GM23248 (cell line): ENCODE measurements at regions not wholly inside any gene's neighbourhood (a gene's known extent, or its start where the extent isn't known, plus 50 kb on each side); places are given as distances from the start of the nearest gene placed in this dataset.

Experiments used
- DNase-seq: peaks from one replicate; pipeline ENCODE4 v3.0.0-alpha.2; 2015
- H2AFZ ChIP-seq: fragments of 200-600 bp; sonication (generic); 2 replicates; pipeline ENCODE4 v1.6.1; 2016; ENCODE audit warnings: antibody characterized with exemption
- H3F3A ChIP-seq: fragments of 200-600 bp; sonication (generic); 2 replicates; pipeline ENCODE4 v1.6.1; 2016; ENCODE audit warnings: mild to moderate bottlenecking, antibody characterized with exemption, mixed run types; ENCODE audit not compliant: insufficient read depth
- H3K27ac ChIP-seq: fragments of 200-600 bp; sonication (generic); 2 replicates; pipeline ENCODE4 v1.5.1; 2016; ENCODE audit warnings: mild to moderate bottlenecking
- H3K27me3 ChIP-seq: fragments of 200-600 bp; sonication (generic); replicated peaks from 2 replicates; pipeline ENCODE4 v1.6.1; 2016; ENCODE audit warnings: mild to moderate bottlenecking; ENCODE audit not compliant: insufficient read depth
- H3K36me3 ChIP-seq: fragments of 200-600 bp; sonication (generic); 2 replicates; pipeline ENCODE4 v1.6.1; 2016; ENCODE audit warnings: low read depth, mild to moderate bottlenecking
- H3K4me1 ChIP-seq: fragments of 200-600 bp; sonication (generic); 2 replicates; pipeline ENCODE4 v1.6.1; 2016; ENCODE audit warnings: mild to moderate bottlenecking; ENCODE audit not compliant: insufficient read depth
- H3K4me2 ChIP-seq: fragments of 200-600 bp; sonication (generic); one replicate; pipeline ENCODE4 v1.6.1; 2016; ENCODE audit warnings: mild to moderate bottlenecking; ENCODE audit not compliant: unreplicated experiment
- H3K4me3 ChIP-seq: fragments of 200-600 bp; sonication (generic); 2 replicates; pipeline ENCODE4 v1.5.1; 2016; ENCODE audit warnings: mild to moderate bottlenecking
- H3K79me2 ChIP-seq: fragments of 200-600 bp; sonication (generic); 2 replicates; pipeline ENCODE4 v1.6.1; 2016; ENCODE audit warnings: mild to moderate bottlenecking; ENCODE audit not compliant: insufficient read depth
- H3K9ac ChIP-seq: fragments of 200-600 bp; sonication (generic); 2 replicates; pipeline ENCODE4 v1.6.1; 2016; ENCODE audit warnings: mild to moderate bottlenecking
- H3K9me2 ChIP-seq: fragments of 200-600 bp; sonication (generic); 2 replicates; pipeline ENCODE4 v1.6.1; 2016; ENCODE audit warnings: mixed run types, mild to moderate bottlenecking, moderate library complexity; ENCODE audit not compliant: insufficient read depth
- H3K9me3 ChIP-seq: fragments of 200-600 bp; sonication (generic); one replicate; pipeline ENCODE4 v1.6.1; 2017; ENCODE audit warnings: low read depth
- H4K20me1 ChIP-seq: fragments of 200-600 bp; sonication (generic); 2 replicates; pipeline ENCODE4 v1.6.0; 2016; ENCODE audit not compliant: insufficient read depth
- EZH2 ChIP-seq: fragments of 200-600 bp; sonication (generic); IDR thresholded peaks from 2 replicates; pipeline ENCODE4 v1.6.1; 2018; ENCODE audit warnings: antibody characterized with exemption, mild to moderate bottlenecking; ENCODE audit not compliant: insufficient read depth, poor library complexity, severe bottlenecking
- EZH2phosphoT487 ChIP-seq: fragments of 200-600 bp; sonication (generic); IDR thresholded peaks from 2 replicates; pipeline ENCODE4 v1.6.1; 2018; ENCODE audit warnings: antibody characterized with exemption, moderate library complexity, mild to moderate bottlenecking, low read depth; ENCODE audit not compliant: insufficient read depth
- WGBS, 2 experiments: methylation state at CpG; one replicate each; pipeline ENCODE4 v1.1.6; 2015 to 2017; ENCODE audit warnings: low lambda C conversion rate in 2 of 2, low coverage in 1 of 2; ENCODE audit errors: missing lambda C conversion rate in 2 of 2; 5-methylcytosine and 5-hydroxymethylcytosine counted together
- in situ Hi-C: fragments of 300-500 bp; cut with MboI; formaldehyde crosslinking; loops from 2 replicates; pipeline ENCODE4 v1.15.0; 2020

GRCh38 chr1:193712392-193712791 lies 526.0 kb upstream of the B3GALT2 start:
- H3K9me3 ChIP-seq = no peaks in the 10 kb centered on the region
- no peak overlapping the region for H2AFZ ChIP-seq
- DNase-seq = no peak

GRCh38 chr1:193709607-193710006 lies 523.2 kb upstream of the B3GALT2 start:
- Histone ChIP-seq H3K27me3 (no peaks in the 10 kb centered on the region), H3K9ac (no peak overlapping the region), H3K36me3 (no peaks in the 10 kb centered on the region), H3K4me2 (no peak overlapping the region), H3K27ac (no peak overlapping the region), H2AFZ (no peak overlapping the region), H3K9me2 (no peaks in the 10 kb centered on the region), H3F3A (no peaks in the 10 kb centered on the region), H3K4me1 (no peaks in the 10 kb centered on the region), H3K79me2 (no peaks in the 10 kb centered on the region), H3K9me3 (no peaks in the 10 kb centered on the region), H3K4me3 (no peak overlapping the region), H4K20me1 (no peaks in the 10 kb centered on the region)
- no peak for DNase-seq
- TF ChIP-seq EZH2phosphoT487 = no peak
- 26 to 53% methylated on average over 1 of the region's 1 CpG for WGBS, 2 experiments
- in situ Hi-C loops = no loop called here

More at GRCh38 chr1:193712392-193712791, 526.0 kb upstream of the B3GALT2 start:
- no peaks in the 10 kb centered on the region for H3K9me2 ChIP-seq
- no peak overlapping the region for H3K27ac ChIP-seq
- no peak overlapping the region for H3K4me2 ChIP-seq
- H3K27me3 ChIP-seq = no peaks in the 10 kb centered on the region
- no peaks in the 10 kb centered on the region for H3K79me2 ChIP-seq
- H3K4me1 ChIP-seq = no peaks in the 10 kb centered on the region
- TF ChIP-seq EZH2phosphoT487 = no peak
- TF ChIP-seq EZH2 = no peak
- no peaks in the 10 kb centered on the region for H3F3A ChIP-seq
- H4K20me1 ChIP-seq = no peaks in the 10 kb centered on the region
- no peaks in the 10 kb centered on the region for H3K36me3 ChIP-seq
- no peak overlapping the region for H3K9ac ChIP-seq
- no peak overlapping the region for H3K4me3 ChIP-seq
- in situ Hi-C loops = no loop called here

- in situ Hi-C loops = no loop called here
- H3K36me3 ChIP-seq = no peaks in the 10 kb centered on the region
- H3K4me2 ChIP-seq = no peak overlapping the region
- H3K9me2 ChIP-seq = no peaks in the 10 kb centered on the region
- no peak overlapping the region for H3K4me3 ChIP-seq
- H3K9ac ChIP-seq = no peak overlapping the region
- no peaks in the 10 kb centered on the region for H3K79me2 ChIP-seq
- H3K27me3 ChIP-seq = no peaks in the 10 kb centered on the region
- H3F3A ChIP-seq = no peaks in the 10 kb centered on the region
- WGBS, 2 experiments = 28 to 41% methylated on average over 2 of the region's 2 CpGs
- DNase-seq = peak; percentile 39
- H3K4me1 ChIP-seq = no peaks in the 10 kb centered on the region
- H2AFZ ChIP-seq = no peak overlapping the region
- H3K27ac ChIP-seq = no peak overlapping the region
- TF ChIP-seq EZH2 (no peak), EZH2phosphoT487 (no peak)
- no peaks in the 10 kb centered on the region for H4K20me1 ChIP-seq
- H3K9me3 ChIP-seq = no peaks in the 10 kb centered on the region
Observed at GRCh38 chr1:193707271-193708021, 521.0 kb upstream of the B3GALT2 start.

DNA sequence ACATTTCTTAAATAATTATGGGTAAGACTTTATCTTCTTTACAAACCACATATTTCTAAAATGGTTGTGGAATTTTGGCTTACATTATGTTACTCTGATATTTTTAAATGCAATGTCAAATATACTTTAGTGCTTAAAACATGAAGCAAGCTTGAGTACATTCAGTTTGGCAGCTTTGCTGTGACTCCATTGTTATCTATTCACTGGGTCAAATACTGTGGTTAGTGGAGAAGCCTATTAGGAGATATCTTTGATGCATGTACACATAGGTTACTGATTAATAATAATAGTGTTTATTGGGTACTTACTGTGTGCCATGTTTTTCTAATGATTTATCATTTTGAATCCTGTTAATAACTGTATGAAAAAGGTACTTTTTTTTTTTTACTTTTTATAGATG lies 520.4 kb upstream of the B3GALT2 start:
- in situ Hi-C loops = no loop called here
- H3K9me3 ChIP-seq = no peaks in the 10 kb centered on the region
- H3K27ac ChIP-seq = no peak overlapping the region
- no peaks in the 10 kb centered on the region for H3K79me2 ChIP-seq
- H3K9ac ChIP-seq = no peak overlapping the region
- H3K4me2 ChIP-seq = no peak overlapping the region
- H4K20me1 ChIP-seq = no peaks in the 10 kb centered on the region
- no peaks in the 10 kb centered on the region for H3K36me3 ChIP-seq
- H3K9me2 ChIP-seq = no peaks in the 10 kb centered on the region
- H3K27me3 ChIP-seq = no peaks in the 10 kb centered on the region
- TF ChIP-seq EZH2 (no peak), EZH2phosphoT487 (no peak)
- no peaks in the 10 kb centered on the region for H3K4me1 ChIP-seq
- DNase-seq = no peak
- no peaks in the 10 kb centered on the region for H3F3A ChIP-seq
- H3K4me3 ChIP-seq = no peak overlapping the region
- H2AFZ ChIP-seq = no peak overlapping the region

DNA sequence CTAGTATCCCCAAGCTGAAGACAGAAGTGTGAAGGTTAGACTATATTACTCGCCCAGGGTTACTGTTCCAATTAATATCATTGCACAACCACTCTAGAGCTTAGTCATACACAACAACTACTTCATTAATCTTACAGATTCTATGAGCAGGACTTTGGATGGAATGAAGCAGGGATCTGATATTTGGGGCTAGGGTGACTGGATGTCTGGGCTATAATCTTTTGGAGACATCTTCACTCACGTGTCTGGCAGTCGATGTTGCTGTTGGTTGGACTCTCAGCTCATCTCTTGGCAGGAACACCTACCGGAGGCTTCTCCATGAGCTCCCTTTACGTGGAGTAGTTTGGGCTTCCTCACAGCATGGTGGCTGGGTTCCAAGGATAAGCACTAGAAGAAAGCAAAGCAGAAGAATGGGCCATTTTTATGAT lies 519.2 kb upstream of the B3GALT2 start:
- no peaks in the 10 kb centered on the region for H3K27me3 ChIP-seq
- no peak overlapping the region for H3K4me2 ChIP-seq
- H3K9me3 ChIP-seq = no peaks in the 10 kb centered on the region
- WGBS, 2 experiments = 28 to 42% methylated on average over 5 of the region's 5 CpGs
- H3F3A ChIP-seq = peaks cover 4% of the 10 kb centered on the region; the same call in 1 of the 2 replicates
- no peaks in the 10 kb centered on the region for H3K9me2 ChIP-seq
- in situ Hi-C loops = no loop called here
- no peak overlapping the region for H3K27ac ChIP-seq
- H3K79me2 ChIP-seq = no peaks in the 10 kb centered on the region
- H3K36me3 ChIP-seq = no peaks in the 10 kb centered on the region
- no peak overlapping the region for H3K4me3 ChIP-seq
- 0 out of 2 replicates have a peak, but pooled peaks cover 4% of the 10 kb centered on the region for H3K4me1 ChIP-seq
- no peak overlapping the region for H3K9ac ChIP-seq
- no peaks in the 10 kb centered on the region for H4K20me1 ChIP-seq
- TF ChIP-seq EZH2 (no peak), EZH2phosphoT487 (no peak)
- no peak overlapping the region for H2AFZ ChIP-seq
- peak; percentile 37 for DNase-seq
